GM12865 (cell line): ENCODE measurements at regions not wholly inside any gene's neighbourhood (a gene's known extent, or its start where the extent isn't known, plus 50 kb on each side); places are given as distances from the start of the nearest gene placed in this dataset.

Experiments used
- DNase-seq: peaks from one replicate; pipeline ENCODE4 v3.0.0; 2010; ENCODE audit warnings: low read depth
- H3K4me3 ChIP-seq: 2 replicates; pipeline ENCODE4 v1.5.1; 2011; ENCODE audit warnings: mild to moderate bottlenecking, low read depth, low read length, control low read depth
- TF ChIP-seq, protein P1 (sequence below): IDR thresholded peaks from 2 replicates; pipeline ENCODE4 v1.5.1; 2011; ENCODE audit warnings: low read length, control low read depth, low read depth, inconsistent platforms; ENCODE audit not compliant: insufficient read depth; ENCODE audit errors: missing control alignments

GRCh38 chr2:103166456-103167324 is 404.9 kb downstream of the TMEM182 start:
- no peak for DNase-seq
- H3K4me3 ChIP-seq, result no peak overlapping the region
- TF ChIP-seq, protein P1, sequence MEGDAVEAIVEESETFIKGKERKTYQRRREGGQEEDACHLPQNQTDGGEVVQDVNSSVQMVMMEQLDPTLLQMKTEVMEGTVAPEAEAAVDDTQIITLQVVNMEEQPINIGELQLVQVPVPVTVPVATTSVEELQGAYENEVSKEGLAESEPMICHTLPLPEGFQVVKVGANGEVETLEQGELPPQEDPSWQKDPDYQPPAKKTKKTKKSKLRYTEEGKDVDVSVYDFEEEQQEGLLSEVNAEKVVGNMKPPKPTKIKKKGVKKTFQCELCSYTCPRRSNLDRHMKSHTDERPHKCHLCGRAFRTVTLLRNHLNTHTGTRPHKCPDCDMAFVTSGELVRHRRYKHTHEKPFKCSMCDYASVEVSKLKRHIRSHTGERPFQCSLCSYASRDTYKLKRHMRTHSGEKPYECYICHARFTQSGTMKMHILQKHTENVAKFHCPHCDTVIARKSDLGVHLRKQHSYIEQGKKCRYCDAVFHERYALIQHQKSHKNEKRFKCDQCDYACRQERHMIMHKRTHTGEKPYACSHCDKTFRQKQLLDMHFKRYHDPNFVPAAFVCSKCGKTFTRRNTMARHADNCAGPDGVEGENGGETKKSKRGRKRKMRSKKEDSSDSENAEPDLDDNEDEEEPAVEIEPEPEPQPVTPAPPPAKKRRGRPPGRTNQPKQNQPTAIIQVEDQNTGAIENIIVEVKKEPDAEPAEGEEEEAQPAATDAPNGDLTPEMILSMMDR, result no peak

GRCh38 chr2:103167599-103167998 is 405.8 kb downstream of the TMEM182 start:
- DNase-seq, result no peak
- no peak overlapping the region for H3K4me3 ChIP-seq
- TF ChIP-seq, protein P1, result no peak

DNA sequence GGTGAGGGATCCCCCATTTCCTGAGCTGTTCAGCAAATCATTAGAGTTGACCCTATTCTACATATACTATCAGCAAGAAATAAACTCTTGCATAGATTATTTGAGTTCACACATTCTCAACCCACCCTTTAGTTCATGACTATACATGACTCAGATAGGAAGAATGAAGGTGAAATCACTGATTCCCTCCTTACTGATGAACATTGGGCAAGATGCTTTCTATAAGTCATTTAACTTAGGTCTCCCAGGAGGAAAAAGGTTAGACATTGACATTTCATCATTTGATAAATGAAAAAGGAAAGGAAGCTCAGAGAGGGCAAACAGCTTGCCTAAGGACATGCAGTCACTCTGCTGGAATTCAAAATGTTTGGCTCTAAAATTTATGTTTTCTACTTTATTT is 408.0 kb downstream of the TMEM182 start:
- no peak overlapping the region for H3K4me3 ChIP-seq
- no peak for DNase-seq
- TF ChIP-seq, protein P1, result no peak

DNA sequence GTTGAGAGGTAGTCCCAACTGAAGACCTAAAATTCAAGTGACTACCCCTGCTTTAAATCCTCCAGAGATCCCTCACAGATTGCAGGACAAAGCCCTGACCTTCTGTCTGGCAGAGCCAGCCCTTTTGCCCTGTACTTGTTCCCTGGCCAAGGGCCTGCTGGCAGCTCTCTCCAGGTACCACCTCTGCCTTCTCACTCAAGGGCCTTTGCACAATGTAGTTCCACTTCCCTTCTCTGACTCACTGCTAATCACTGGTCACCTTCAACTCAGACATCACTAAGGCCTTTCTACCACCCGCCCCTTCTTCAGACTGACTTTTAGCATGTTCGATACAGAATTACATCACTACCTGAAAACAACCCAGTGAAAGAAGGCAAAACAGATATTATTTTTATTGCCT is 411.0 kb downstream of the TMEM182 start:
- no peak for DNase-seq
- TF ChIP-seq, protein P1, result no peak
- no peak overlapping the region for H3K4me3 ChIP-seq

DNA sequence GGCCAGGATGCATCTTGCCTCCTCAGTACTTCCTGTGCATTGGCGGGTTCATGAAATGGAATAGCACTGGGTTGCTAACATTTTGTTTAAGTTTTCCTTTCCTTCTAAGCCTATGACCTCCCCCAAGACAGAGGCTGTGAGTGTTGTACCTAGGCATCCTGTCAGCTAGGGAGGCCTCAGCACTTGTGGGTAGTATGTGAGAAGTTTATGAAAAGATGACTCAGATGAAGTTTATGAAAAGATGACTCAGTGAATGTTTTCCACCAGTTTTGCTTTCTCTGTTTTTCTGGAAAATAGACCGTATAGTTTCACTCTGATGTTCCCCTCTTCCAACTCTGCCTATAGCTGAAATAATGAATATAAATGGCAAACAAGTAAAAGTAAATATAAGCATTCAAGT is 412.9 kb downstream of the TMEM182 start:
- TF ChIP-seq, protein P1, result no peak
- no peak overlapping the region for H3K4me3 ChIP-seq
- no peak for DNase-seq

GRCh38 chr2:103176294-103176915 is 414.6 kb downstream of the TMEM182 start:
- no peak for DNase-seq
- TF ChIP-seq, protein P1, result no peak
- no peak overlapping the region for H3K4me3 ChIP-seq
